ENCODE measurements at regions not wholly inside any gene's neighbourhood (a gene's known extent, or its start where the extent isn't known, plus 50 kb on each side); places are given as distances from the start of the nearest gene placed in this dataset.

DNA sequence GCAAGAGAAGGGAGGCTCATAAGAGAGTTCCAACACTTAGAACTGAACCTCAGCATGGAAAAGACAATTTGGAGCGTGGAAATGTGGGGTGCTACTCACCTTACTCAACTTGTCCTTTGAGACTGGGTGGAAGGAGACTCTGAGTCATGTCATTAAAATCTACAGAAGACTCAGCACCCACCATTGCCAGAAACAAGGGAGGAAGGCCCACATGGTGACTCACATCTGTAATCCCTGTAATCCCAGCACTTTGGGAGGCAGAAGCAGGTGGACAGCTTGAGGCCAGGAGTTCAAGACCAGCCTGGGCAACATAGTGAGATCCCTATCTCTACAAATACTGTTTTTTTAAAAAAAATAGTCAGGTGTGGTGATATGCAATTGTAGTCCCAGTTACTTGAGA lies 161.9 kb upstream of the UBE3A start:
- TF ChIP-seq, protein P1, sequence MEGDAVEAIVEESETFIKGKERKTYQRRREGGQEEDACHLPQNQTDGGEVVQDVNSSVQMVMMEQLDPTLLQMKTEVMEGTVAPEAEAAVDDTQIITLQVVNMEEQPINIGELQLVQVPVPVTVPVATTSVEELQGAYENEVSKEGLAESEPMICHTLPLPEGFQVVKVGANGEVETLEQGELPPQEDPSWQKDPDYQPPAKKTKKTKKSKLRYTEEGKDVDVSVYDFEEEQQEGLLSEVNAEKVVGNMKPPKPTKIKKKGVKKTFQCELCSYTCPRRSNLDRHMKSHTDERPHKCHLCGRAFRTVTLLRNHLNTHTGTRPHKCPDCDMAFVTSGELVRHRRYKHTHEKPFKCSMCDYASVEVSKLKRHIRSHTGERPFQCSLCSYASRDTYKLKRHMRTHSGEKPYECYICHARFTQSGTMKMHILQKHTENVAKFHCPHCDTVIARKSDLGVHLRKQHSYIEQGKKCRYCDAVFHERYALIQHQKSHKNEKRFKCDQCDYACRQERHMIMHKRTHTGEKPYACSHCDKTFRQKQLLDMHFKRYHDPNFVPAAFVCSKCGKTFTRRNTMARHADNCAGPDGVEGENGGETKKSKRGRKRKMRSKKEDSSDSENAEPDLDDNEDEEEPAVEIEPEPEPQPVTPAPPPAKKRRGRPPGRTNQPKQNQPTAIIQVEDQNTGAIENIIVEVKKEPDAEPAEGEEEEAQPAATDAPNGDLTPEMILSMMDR (IDR thresholded peaks at IDR 0.05; ENCODE audit: insufficient read depth, low read length, missing control alignments), result no peak
- CTCF ChIA-PET, result no interaction called here
- no peak overlapping the region for H3K4me3 ChIP-seq (ENCODE audit: low read depth, low read length)
- POLR2A ChIA-PET, result no interaction called here
- no peak for DNase-seq (ENCODE audit: low read depth, low spot score)

DNA sequence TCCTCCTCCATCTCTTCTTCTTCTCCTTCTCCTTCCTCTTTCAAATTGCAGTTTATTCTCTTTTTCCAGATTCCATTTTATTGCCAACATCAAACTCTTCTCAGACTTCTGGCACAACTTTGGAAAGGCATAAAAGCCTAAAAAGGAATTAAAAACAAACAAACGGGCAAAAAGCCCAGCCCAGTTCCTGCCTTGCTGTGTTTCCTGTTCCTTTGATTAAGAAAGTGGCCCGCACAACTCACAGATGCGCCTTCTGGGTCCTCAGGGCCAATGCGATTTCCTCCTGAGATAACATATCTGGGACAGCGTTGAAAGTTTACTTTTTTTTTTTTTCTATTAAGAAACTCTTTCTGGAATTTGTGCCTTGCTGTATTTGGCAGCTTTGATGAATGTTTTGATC lies 158.7 kb upstream of the UBE3A start:
- DNase-seq (ENCODE audit: low read depth, low spot score), result no peak
- ChIA-PET CTCF (no interaction called here), POLR2A (no interaction called here)
- no peak overlapping the region for H3K4me3 ChIP-seq (ENCODE audit: low read depth, low read length)
- TF ChIP-seq, protein P1 (IDR thresholded peaks at IDR 0.05; ENCODE audit: insufficient read depth, low read length, missing control alignments), result no peak

DNA sequence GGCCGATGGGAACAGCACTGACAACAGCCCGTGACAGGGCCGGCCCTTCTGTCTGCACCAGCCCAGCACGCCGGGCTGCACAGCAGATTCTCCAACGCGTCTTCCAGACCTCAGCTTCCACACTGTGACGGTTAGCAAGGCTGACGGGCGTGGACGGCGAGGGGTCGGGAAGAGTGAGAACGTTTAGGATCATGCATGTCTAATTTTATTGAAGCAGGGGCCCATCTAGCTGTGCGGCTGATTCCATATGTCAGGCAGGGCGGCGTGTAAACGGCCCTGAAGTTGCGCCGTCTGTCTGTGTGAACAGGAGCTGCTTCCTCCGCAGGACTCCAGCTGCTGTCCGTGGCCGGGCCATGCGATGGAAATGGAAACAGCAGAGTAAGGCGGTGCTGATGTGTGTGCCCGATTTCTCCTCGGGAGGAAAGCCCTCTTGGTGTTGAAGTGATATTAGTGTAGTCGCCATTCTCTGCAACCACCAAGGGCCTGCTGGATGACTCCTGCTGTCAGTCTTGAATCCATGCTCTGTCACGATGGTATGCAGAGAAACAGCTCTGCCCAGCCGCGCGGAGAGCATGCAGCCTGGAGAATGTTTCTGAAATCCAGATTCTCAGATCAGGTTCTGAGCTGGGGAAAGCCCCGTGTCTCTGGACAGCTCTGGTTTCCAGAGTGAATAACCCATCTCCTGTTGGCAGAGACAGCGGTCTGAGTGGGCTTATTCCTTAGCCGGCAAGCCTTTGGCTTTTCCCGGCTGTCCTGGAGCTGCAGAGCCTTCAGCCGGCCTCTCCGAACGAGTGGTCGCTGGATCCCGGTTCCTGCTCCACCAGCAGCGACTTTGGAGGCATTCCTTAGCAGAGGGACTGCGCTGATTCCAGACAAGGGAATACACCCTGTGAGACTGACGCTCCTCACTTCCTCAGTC lies 158.1 kb upstream of the UBE3A start:
- DNase-seq (ENCODE audit: low read depth, low spot score), result no peak
- POLR2A ChIA-PET, result no interaction called here
- CTCF ChIA-PET, result no interaction called here
- TF ChIP-seq, protein P1 (IDR thresholded peaks at IDR 0.05; ENCODE audit: insufficient read depth, low read length, missing control alignments), result no peak
- H3K4me3 ChIP-seq (ENCODE audit: low read depth, low read length), result no peak overlapping the region

DNA sequence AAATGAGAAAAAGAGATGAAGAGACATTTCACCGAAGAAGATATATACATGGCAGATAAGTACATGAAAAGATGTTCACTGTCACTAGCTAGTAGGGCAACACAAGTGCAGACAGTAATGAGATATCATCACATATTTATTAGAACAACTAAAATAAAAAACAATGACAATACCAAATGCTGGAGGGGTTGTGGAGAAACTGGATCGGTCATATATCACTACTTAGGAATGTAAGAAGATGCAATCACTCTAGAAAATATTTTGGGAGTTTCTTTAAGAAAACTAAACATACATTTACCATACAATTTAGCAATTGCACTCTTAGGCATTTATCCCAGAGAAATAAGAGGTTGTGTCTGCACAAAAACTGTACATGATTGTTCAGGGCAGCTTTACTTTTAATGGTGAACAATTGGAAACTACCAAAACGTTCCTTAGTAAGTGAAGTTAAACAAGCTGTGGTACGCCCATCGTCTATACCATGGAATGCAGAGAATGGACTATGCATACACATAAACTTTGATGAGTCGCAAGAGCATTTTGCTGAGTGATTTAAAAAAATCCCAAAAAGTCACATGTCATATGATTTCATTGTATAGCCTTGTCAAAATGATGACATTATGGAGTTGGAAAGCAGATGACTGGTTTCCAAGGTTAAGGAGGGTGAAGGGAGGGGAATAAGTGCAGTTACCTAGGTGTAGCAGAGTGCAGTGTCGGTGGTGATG lies 149.0 kb upstream of the UBE3A start:
- ChIA-PET CTCF (no interaction called here), POLR2A (no interaction called here)
- TF ChIP-seq, protein P1 (IDR thresholded peaks at IDR 0.05; ENCODE audit: insufficient read depth, low read length, missing control alignments), result no peak
- H3K4me3 ChIP-seq (ENCODE audit: low read depth, low read length), result no peak overlapping the region
- DNase-seq (ENCODE audit: low read depth, low spot score), result no peak

DNA sequence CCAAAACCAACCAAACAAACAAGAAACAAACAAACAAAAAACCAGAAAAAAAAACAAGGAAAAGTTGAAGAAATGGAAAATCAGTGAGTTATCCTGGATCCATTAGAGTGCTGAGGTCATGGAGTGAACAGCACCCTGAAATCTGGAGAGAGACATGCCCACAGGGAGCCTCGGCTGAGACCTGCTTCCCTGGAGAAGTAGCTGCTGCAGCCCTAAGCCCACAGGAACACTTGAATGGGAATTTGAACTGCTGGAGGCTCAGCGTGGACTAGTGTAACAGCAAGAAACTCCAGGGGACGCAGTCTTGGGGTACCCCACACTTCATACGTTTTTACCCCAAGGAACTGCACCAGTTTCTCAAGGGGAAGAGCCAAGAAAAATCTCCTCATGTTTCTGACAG lies 144.1 kb upstream of the UBE3A start:
- CTCF ChIA-PET, result no interaction called here
- POLR2A ChIA-PET, result no interaction called here
- DNase-seq (ENCODE audit: low read depth, low spot score), result no peak
- TF ChIP-seq, protein P1 (IDR thresholded peaks at IDR 0.05; ENCODE audit: insufficient read depth, low read length, missing control alignments), result no peak
- no peak overlapping the region for H3K4me3 ChIP-seq (ENCODE audit: low read depth, low read length)

DNA sequence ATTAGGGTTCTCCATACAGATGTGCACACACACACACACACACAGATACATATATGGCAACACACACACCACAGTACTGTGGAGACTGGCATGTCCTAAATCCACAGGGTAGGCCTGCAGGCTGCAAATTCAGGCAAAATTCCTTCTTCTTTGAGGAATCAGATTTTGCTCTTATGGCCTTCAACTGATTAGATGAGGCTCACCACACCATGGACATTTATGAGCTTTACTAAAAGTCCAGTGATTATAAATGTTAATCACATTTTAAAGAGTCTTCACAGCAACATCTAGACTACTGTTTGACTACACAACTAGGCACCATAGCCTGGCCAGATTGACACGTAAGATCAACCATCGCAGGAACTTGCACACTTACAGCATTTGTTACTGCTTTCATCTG lies 140.3 kb upstream of the UBE3A start:
- DNase-seq (ENCODE audit: low read depth, low spot score), result no peak
- ChIA-PET POLR2A (no interaction called here), CTCF (no interaction called here)
- H3K4me3 ChIP-seq (ENCODE audit: low read depth, low read length), result no peak overlapping the region
- TF ChIP-seq, protein P1 (IDR thresholded peaks at IDR 0.05; ENCODE audit: insufficient read depth, low read length, missing control alignments), result no peak
